22Rv1 (cell line): ENCODE measurements at regions not wholly inside any gene's neighbourhood (a gene's known extent, or its start where the extent isn't known, plus 50 kb on each side); places are given as distances from the start of the nearest gene placed in this dataset.

ENCODE experiments used
- H3K27ac ChIP-seq: fragments of 450-650 bp; 2 replicates; pipeline ENCODE4 v1.5.1; 2017
- CTCF ChIP-seq: fragments of 450-650 bp; IDR thresholded peaks from 2 replicates; pipeline ENCODE4 v1.5.1; 2017; ENCODE audit warnings: mild to moderate bottlenecking
- ZFX ChIP-seq: fragments of 450-650 bp; IDR thresholded peaks from 2 replicates; pipeline ENCODE4 v1.6.1; 2017; ENCODE audit warnings: antibody characterized with exemption, borderline replicate concordance

DNA sequence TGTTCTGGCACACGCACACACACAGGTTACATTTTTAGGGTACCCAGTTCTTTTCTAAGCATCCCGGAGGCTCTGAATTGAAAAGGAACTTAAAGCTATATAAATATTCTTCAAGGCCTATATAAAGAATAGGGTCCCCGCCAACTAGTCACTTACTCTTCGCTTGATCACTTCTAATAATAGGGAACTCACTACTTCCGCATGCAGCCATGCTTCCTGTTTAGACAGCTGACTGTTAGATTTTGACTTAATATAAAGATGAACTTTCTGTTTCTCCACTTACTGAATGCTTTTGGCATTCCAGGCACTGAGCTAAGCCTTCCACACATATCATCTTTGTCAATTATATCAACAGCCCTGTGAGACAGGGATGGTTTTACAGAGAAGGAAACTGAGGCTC is 259.6 kb downstream of the TSHZ3 start:
- TF ChIP-seq CTCF (no peak), ZFX (no peak)
- H3K27ac ChIP-seq: no peak overlapping the region

DNA sequence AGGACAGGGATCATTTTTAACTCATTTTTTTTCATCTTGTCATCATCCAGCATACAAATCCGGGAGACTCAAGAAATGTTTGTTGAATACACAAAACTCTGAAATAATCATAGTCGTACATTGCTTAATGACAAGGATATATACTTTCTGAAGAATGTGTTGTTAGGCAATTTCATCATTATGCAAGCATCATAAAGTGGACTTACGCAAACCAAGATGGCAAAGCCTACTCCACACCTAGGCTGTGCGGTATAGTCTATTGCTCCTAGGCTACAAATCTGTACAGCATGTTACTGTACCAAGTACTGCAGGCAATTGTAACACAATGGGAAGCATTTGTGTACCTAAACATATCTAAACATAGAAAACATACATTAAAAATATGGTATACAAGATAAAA is 264.1 kb downstream of the TSHZ3 start:
- no peak for TF ChIP-seq ZFX
- no peak; the same call in 1 of the 2 replicates for TF ChIP-seq CTCF

GRCh38 chr19:31083105-31083504 is 266.1 kb downstream of the TSHZ3 start:
- H3K27ac ChIP-seq: no peak overlapping the region
- no peak for TF ChIP-seq ZFX
- no peak for TF ChIP-seq CTCF

More for the DNA sequence above, 264.1 kb downstream of the TSHZ3 start:
- H3K27ac ChIP-seq: no peak overlapping the region

- H3K27ac ChIP-seq: no peak overlapping the region
- TF ChIP-seq CTCF (no peak), ZFX (no peak)
Observed at GRCh38 chr19:31075146-31075655, 274.0 kb downstream of the TSHZ3 start.

DNA sequence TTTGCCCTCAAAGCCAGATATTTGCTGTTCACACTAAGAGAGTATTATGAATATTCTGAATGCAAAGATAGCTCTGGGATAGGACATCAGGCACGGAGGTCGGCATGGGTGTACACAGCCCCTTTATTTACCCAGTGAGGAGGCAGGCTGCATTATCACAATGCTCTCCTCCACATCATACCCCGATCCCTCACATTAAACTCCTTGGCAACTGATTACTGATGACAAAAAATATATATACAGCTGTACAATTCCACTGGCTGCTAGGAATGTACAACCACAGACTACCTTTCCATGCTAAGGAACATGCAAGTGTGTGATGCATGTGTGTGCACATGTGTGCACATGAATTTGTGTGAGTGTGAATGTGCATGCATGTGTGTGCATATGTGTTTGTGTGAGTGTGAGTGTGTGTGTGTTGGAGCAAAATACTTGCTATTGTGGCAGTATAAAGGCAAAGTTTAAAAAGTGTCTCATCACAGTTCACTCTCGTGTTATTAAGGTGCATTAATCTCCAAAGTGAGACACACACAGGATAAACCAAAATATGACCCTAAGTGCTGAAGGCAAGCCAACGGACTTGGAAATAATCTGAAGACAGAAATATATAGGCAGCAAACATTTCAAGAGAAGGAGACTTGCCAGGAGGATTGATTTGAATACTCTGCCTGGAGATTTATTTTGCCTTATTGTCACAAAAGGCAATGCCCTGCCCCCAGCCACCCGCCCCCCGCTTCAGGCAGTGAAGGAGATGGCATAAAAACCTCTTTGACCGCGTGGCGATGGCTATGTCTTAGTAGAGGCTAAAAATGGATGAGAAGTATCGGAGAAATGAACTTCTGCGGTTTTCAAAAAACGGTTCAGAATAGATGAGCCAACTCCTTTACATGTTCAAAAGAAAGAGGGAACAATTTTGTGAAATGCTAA is 274.8 kb downstream of the TSHZ3 start:
- TF ChIP-seq CTCF (no peak), ZFX (no peak)
- no peak overlapping the region for H3K27ac ChIP-seq

DNA sequence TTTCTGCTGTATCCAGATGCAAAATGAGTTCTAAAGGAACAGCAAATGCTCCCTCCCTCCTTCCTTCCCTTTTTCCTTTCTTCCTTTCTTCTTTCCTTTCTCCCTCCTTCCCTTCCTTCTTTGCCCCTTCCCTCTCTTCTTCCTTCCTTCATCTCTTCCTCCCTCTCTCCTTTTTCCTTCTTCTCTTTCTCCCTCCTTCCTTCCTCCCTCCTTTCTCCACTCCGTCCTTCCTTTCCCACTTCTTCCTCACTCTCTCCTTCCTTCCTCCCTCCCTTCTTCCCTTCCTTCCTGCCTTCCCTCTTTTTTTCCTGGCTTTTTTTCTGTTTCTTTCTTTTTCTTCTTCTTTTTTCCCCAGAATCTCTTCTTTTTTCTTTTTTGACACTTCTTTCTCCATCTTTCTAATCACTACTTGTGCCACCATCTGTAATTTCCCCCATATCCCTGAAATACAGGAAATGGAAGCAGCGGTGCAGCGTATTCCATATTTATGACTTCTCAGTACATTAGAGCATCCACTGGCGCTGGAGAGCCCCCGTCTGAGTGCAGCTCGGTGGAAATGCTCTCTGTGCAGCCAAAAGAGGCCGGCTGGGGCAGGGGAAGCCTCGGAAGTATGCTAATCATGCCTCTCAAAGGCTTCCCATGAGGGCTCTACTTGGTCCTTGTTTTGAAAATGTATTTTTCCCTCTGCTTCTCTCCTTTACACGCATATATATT is 275.6 kb downstream of the TSHZ3 start:
- TF ChIP-seq CTCF (no peak), ZFX (no peak)
- no peak overlapping the region for H3K27ac ChIP-seq

DNA sequence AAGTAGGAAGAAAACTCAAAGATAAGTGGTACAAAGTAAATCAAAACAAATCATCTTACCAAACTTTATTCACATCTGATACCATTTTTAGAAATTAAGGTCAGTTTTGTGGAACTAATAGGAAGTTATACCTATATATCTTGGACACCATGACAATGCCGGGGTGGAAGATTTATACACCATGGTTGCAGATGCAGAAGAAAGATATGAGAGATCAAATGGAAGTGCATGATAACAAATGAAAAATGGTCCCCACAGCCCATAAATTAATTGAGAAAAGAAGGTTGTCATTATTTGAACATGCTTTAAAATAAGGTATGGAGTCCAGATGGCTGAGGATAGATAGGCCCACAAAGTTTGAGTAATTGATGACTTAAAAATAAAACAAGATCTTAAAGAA is 276.8 kb downstream of the TSHZ3 start:
- no peak for TF ChIP-seq CTCF
- no peak for TF ChIP-seq ZFX
- H3K27ac ChIP-seq: no peak overlapping the region
